Keratinocyte (primary cell): ENCODE measurements at regions not wholly inside any gene's neighbourhood (a gene's known extent, or its start where the extent isn't known, plus 50 kb on each side); places are given as distances from the start of the nearest gene placed in this dataset.

Experiments used
- CTCF ChIP-seq, 3 experiments: IDR thresholded peaks in 1 of 3; conservative IDR thresholded peaks in 1 of 3; optimal IDR thresholded peaks in 1 of 3; 2 replicates in 2 of 3; 3 replicates in 1 of 3; pipeline versions ENCODE3 to v1.5.1; 2011; ENCODE audit warnings: low read length in 3 of 3, mild to moderate bottlenecking in 3 of 3, moderate library complexity in 2 of 3, control low read depth in 1 of 3, inconsistent platforms in 1 of 3; ENCODE audit not compliant: insufficient read depth in 2 of 3; ENCODE audit errors: extremely low read depth in 1 of 3
- EZH2 ChIP-seq: IDR thresholded peaks from one replicate; pipeline ENCODE4 v1.6.1; 2012; ENCODE audit warnings: inconsistent platforms, mild to moderate bottlenecking, low read length, moderate library complexity

GRCh38 chr12:13718271-13718670 lies 263.1 kb downstream of the GRIN2B start:
- no peak for TF ChIP-seq CTCF (optimal IDR thresholded peaks at IDR 0.05 in 1 of 3, IDR thresholded peaks at IDR 0.05 in 1 of 3, conservative IDR thresholded peaks at IDR 0.05 in 1 of 3; ENCODE audit: extremely low read depth in 1 of 3, insufficient read depth in 2 of 3, low read length in 3 of 3)
- no peak for TF ChIP-seq EZH2
